GM21619 (cell line): ENCODE measurements at regions not wholly inside any gene's neighbourhood (a gene's known extent, or its start where the extent isn't known, plus 50 kb on each side); places are given as distances from the start of the nearest gene placed in this dataset.
"Not testable (repeated sequence)": the region's sequence is repeated elsewhere in the genome, so short reads cannot be mapped to it uniquely, and the experiment has no call there.

Experiments
- ATAC-seq: cut with Tn5 transposase; IDR thresholded peaks from one replicate; pipeline ENCODE4 v1.9.1; 2021; ENCODE audit not compliant: unreplicated experiment

DNA sequence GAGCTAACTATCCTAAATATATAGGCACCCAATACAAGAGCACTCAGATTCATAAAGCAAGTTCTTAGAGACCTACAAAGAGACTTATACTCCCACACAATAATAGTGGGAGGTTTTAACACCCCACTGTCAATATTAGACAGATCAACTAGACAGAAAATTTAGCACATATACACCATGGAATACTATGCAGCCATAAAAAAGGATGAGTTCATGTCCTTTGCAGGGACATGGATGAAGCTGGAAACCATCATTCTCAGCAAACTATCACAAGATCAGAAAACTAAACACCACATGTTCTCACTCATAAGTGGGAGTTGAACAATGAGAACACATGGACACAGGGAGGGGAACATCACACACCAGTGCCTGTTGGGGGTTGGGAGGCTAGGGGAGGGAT is 358.9 kb upstream of the KCND2 start:
- ATAC-seq = not testable (repeated sequence)

DNA sequence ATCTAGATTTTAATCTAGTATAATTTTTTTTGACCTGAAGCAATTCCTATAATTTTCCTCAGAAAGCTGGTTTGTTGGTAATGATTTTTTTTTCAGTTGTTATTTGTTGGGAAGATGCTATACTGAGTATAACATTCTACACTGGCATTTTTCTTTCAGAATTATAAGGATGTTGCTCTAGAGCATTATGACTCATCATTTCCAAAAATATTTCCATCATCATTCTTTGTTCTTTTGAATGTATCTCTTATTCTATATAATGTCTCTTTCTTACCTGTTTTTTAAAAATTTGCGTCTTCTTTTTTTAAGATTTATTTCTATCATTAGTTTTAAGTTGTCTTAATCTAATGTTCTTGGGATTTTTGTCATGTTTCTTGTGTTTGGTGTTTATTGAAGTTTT is 356.5 kb upstream of the KCND2 start:
- no peak for ATAC-seq

DNA sequence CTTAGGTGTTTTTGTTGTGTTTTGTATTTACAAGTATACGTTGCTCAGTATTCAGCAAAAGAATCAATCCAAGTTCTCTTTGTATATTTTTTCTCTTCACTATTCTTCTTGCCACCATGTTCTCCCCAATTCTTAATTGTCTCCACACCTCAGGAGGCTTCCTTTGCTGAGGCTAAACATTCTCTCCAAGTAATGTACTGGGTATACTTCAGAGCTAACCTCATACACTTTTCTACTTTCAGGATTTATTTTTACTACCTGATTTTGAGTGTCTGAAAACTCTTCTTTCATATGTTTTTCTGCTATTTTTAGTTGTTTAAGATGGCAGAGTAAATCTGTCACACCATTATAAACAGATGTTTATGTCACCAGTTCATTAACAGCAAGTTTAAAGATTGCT is 354.8 kb upstream of the KCND2 start:
- no peak for ATAC-seq

DNA sequence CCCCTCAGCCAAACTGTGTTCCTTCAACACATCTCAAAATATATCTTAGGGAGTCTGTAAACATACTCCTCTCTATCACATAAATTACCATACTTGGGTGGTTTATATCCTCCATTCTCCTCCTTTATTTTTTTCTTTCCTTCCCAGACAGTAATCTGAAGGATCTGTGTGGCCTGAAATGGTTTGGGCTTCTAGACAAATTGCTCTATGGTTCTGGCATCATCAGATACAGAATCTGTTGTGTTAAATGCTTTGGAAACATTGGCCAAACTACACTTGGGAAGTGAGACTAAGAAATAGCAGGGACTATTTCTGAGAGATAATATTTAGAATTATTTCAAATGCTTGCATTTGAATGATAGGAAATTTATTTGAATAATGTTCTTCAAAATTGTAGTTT is 353.0 kb upstream of the KCND2 start:
- no peak for ATAC-seq

DNA sequence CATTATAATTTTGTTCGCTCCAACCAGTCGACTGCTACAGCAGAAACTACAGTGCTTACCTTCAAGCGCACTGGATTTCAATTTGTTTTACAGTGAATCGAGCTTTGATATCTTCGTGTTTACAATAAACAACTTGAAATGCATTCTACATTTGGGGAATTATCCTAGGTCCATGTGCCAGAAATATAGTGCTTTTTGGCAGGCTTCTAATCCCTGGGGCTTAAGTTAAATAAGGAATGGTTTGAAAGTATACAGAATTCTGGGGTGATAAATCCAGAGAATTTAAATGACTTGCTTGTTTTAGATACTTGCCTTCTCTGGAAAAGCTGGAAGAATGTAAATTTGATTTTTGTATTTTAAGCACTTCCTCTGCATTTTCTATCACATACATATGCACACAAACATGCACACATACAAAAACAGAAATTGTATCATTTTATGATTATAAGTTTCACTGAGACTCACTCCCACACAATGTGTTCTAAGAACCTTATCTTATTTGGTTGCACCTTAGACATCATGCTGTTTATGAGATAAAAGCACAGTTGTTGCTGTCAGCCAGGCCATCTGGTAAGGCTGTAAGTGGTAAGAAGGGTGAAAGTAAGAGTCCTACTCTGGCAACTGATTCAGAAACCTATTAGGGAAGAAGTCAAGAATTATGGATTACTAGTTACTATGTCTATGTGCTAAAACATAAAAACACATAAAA is 347.2 kb upstream of the KCND2 start:
- ATAC-seq = no peak

DNA sequence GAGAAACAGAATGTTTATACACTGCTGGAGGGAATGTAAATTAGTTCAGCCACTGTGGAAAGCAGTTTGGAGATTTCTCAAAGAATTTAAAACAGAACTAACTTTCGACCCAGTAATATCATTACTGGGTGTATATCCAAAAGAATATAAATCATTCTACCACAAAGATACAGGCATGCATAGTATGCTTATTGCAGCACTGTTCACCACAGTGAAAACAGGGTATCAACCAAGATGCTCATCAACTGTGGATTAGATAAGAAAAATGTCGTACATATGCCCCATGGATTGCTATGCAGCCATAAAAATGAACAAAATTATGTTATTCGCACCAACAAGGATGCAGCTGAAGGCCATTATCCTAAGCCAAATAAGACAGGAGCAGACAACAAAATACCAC is 343.1 kb upstream of the KCND2 start:
- no peak for ATAC-seq

DNA sequence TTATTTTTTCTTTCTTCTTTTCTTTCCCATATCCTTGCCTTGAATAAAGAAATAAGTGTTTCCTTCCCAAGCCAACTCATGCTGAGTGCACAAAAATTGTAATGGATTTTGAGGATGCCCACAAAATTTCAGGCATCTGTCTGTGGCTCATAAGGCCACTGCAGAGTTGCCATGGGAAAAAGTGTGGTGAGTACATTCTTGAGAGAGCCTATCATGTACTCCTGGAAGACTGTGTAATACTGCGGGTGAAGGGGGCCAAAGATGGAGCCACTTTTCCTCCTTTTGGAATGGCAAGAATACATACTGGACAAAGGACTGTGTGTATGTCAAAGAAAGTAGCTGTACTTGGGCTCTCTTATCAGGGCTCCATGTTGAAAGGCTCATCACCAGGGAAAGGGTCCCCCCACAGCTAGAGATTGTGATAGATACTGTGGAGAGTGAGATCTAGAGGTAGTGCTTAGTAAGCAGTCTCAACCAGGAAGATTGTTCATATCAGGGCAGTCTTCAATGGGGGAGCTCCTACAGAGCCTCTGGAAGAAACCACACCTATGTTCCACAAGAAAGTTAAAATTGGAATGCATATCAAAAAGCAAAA is 341.6 kb upstream of the KCND2 start:
- ATAC-seq = no peak

DNA sequence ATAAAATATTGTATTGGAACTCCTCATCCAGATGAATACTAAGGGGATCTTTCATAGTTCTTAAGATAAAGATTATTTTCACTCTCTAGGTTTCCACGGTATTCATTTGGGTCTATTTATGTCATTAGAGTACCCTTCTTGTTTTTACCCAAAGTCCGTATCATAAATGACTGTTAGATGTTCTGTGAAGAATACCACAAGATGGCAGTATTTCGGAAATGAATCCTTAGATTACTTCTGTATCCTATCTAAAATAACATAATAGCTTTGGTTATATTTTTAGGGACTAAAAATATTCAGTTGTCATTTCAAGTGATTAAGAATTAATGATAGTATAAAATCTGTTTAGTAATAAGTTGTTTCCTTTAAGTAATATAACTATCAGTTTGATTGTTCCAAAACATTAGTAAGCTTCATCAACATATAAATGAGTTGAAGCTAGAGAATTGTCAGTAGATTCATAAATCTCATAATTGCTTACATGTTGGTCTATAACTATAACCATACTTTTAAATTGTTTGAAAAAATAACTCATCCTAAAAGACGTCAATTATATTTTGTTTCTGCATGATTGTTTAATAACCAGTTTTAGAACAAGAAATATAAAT is 337.5 kb upstream of the KCND2 start:
- peak; percentile 58 for ATAC-seq

DNA sequence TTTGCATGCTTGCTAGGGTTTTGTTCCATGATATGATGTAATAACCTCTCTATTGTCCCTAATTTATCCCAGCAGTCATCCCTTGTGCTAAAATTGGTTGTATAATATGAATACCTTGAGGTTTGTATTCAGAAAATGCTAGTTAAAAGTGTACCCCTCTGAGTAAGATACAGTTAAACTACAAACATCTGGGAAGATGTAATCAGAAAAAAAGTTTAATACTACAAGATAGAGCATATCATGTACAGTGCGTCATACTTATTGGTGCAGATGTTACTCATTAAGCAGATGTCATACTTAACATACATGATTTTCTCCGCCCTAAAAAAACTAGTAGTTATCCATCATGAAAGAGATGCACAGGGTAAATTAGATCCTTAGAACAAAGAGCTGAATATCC is 336.1 kb upstream of the KCND2 start:
- no peak for ATAC-seq

DNA sequence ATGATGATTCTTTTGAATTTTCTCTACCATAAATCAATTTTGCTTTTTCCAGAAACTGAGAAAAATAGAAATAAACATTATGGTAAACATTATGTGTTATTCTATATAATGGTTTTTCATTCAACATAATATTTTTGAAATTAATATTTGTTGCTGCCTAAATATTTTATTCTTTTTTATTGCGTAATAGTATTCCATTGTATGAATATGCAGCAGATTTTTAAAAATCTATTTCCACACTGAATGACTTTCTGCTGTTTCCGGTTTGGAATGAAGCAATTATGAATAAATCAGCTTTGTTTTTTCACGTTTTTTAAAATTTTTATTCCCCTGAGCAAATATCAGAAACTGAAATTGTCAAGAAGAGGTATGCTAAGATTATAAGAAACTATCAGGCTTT is 335.2 kb upstream of the KCND2 start:
- no peak for ATAC-seq

DNA sequence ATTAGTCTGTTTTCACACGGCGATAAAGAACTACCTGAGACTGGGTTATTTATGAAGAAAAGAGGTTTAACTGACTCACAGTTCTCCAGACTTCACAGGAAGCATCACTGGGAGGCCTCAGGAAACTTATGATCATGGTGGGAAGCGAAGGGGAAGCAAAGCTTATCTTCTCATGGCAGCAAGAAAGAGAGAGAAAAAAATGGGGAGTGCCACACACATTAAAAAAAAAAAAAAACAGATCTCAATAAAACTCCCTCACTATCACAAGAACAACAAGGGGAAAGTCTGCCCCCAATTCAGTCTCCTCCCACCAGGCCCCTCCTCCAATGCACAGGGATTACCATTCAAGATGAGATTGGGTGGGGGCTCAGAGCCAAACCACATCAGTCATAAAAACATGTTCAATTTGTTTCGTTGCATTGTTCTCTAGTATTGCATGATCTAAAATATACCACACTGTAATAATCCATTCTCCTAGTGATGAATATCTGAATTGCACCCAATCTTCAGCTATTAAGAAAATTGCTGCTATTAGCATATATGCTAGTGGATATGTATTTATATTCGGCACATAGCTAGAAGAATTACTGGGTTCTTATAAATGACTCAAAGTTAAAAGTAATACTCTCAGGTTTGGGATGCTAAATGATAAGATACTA is 328.9 kb upstream of the KCND2 start:
- ATAC-seq = no peak

DNA sequence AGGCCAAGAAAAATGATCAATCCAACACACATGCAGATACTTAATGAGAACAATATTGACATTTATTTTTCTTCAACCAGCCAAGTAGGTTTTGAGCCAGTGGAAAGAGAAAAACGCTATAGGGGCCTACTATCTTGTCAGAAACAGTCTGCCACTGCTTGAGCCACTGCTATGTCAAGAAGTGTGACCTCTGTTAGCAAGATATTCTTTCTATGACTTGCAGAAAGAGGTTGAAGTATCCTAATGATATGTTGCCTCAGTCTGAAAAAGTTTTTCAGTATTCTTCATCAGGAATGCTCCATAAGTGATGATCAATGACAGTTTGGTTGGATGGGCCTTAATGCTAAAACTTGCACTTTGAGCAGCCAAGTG is 328.4 kb upstream of the KCND2 start:
- no peak for ATAC-seq

DNA sequence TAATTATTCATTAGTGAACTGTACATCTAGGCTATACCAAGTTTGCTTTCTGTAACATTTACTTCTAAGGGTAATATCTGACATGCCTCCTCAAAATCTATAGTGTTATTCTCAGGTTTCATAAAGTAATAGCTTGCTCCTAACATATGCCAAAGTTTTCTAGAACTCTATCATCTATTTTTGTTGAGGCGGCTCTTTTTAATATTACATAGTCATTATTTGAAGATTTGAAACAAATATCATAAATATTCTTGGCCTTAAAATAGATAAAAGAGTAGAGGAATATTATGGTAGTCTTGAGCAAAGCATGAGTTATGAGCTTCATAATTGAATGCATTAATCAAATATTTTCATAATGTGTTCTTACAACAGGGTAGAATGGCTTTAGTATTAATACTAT is 327.2 kb upstream of the KCND2 start:
- no peak for ATAC-seq

DNA sequence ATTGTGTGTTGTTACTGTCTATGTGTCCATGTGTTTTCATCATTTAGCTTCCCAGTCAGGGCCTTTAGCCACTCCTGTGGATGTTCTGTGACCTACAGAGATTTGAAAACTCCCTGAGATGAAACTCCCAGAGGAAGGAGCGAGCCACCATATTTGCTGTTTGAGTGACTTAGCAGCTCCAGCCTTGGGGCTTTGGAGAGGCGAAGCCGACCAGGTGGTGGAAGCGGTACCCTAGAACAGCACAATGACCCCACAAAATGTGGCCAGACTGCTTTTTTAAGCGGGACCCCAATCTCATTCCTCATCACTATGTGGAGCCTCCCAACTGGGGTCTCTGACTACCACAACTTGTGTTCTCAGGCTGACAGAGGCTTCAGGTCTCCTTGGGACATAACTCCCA is 323.9 kb upstream of the KCND2 start:
- no peak for ATAC-seq

DNA sequence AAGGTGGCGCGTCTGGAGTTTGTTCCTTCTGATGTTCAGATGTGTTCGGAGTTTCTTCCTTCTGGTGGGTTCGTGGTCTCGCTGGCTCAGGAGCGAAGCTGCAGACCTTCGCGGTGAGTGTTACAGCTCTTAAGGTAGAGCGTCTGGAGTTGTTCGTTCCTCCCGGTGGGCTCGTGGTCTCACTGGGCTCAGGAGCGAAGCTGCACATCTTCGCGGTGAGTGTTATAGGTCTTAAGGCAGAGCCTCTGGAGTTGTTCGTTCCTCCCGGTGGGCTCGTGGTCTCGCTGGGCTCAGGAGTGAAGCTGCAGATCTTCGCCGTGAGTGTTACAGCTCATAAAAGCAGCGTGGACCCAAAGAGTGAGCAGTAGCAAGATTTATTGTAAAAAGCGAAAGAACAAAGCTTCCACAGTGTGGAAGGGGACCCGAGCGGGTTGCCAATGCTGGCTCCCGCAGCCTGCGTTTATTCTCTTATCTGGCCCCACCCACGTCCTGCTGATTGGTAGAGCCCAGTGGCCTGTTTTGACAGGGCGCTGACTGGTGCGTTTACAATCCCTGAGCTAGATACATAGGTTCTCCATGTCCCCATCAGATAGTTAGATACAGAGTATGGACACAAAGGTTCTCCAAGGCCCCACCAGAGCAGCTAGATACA is 322.5 kb upstream of the KCND2 start:
- ATAC-seq = not testable (repeated sequence)

DNA sequence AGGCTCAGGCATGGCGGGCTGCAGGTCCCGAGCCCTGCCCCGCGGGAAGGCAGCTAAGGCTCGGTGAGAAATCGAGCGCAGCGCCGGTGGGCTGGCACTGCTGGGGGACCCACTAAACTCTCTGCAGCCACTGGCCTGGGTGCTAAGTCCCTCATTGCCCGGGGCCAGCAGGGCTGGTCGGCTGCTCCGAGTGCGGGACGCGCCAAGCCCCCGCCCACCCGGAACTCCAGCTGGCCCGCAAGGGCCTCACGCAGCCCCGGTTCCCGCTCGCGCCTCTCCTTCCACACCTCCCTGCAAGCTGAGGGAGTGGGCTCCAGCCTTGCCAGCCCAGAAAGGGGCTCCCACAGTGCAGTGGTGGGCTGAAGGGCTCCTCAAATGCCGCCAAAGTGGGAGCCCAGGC is 321.4 kb upstream of the KCND2 start:
- ATAC-seq = not testable (repeated sequence)

DNA sequence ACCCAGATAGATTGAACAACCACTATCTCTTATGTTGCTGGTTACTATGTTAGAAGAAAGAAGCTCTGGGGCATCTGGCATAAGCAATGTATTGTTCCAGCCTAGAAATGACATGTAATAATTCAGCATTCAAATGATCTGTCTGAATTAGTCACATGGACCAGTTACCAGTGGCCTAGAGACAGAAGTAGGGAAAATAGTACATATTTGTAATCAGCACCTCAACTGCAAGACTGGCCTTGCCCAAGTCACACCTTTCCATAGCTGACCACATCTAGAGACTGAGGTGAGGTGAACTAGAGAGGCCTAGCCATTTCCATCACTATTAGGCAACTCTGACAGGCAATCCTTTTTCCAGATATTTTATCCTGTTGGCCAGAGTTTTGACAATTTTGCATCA is 315.6 kb upstream of the KCND2 start:
- ATAC-seq = no peak

DNA sequence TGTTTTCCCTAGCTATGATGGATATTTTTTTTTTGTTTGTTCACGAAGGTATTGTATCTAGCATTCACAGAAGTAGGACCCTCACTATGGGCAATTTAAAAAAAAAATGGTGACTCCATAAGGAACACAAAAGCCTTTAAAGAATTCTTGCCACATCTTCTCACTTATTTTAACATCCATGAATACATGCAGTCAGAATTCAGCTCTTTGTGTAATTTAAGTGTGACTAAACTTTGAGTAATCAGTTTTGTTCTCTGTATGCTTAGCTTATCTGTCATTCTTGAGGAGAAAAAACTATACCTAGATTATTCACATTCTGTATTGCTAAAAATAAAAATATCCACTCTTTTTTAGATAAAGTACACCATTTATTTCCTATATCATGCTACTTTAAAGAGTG is 313.2 kb upstream of the KCND2 start:
- ATAC-seq = no peak

DNA sequence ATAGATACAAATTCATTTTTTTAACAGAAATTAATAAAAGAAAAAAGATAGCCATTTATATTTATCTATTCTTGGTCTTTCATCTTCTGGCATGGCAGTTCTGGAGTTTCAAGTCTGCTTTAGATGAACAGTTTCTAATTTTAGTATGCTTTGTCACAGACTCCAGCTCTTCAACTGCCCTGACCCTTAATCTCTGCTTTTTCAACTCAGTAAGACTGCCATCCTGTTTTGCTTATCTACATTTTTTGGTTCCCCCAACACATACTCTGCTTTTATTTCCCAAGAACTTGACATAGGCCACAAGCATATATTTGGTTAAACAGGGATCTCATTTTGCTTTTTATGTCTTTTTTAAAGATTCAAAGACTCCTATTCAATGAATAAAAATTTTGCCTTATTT is 309.3 kb upstream of the KCND2 start:
- ATAC-seq = no peak

DNA sequence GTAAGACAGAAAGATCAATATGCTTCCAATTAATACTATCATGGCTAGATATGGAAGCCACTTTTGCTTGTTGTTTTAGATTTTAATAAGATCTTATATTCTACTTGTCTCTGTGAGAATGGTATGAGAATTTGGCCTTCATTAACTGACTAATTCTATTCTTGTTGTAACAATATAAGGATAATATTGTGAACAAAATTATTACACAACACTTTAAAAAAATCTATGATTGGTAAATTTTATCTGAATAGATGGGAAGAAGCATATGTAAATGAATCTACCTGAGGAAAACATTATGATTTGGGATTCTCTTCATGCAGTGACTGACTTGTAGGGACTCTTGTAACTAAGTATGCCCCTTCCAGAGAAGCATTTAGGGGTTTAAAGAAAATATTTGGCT is 308.9 kb upstream of the KCND2 start:
- no peak for ATAC-seq

DNA sequence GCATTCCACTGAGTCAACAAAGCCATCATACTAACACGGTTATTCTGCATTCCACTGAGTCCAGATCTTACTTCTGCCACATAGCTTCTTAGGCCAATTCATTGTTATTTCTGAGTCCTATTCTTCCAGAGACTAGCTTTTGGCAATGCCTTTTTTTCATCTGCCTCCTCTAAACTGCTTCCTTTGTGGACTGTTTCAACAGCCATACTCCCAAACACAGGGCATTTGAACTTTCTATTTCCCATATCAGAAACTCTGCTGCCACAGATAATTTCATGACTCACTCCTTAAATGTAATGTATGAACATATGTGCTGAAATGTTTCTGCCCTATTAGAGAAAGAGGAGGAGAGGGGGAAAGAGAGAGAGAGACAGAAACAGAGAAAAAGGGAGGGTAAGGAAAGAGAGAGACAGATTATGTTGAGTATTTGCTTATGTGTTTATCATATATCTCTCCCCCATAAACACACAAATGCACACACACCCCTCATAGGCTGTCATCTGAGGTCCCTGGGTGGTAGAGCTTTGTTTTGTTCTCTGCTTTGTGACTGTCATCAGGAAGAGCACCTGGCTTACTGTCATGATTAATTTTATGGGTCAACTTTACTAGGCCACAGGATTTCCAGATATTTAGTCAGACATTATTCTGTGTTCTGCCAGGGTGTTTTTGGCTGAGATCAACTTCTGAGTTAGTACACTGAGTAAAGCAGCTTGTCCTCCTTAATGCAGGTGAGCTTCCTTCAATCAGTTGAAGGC is 308.0 kb upstream of the KCND2 start:
- ATAC-seq = no peak
